ENCODE measurements at regions not wholly inside any gene's neighbourhood (a gene's known extent, or its start where the extent isn't known, plus 50 kb on each side); places are given as distances from the start of the nearest gene placed in this dataset.
"Not testable (repeated sequence)": the region's sequence is repeated elsewhere in the genome, so short reads cannot be mapped to it uniquely, and the experiment has no call there.

- RAD21 ChIA-PET (ENCODE audit: unreplicated experiment): no interaction called here
- Histone ChIP-seq H3K27ac (ENCODE audit: control insufficient read depth, insufficient read depth) (no peak overlapping the region), H3K79me2 (ENCODE audit: control insufficient read depth, insufficient read depth, low read length) (no peaks in the 10 kb centered on the region), H3K9ac (ENCODE audit: control insufficient read depth, insufficient read depth, low read length) (no peak overlapping the region), H3K27me3 (replicated peaks in 1 of 2; ENCODE audit: control insufficient read depth in 2 of 2, insufficient read depth in 2 of 2, low read length in 1 of 2) (no peaks in the 10 kb centered on the region), H3K4me3 (no peak overlapping the region), H3K36me3 (ENCODE audit: control insufficient read depth in 2 of 2, insufficient read depth in 2 of 2, low read length in 1 of 2) (no peaks in the 10 kb centered on the region), H3K4me2 (ENCODE audit: control insufficient read depth, insufficient read depth) (no peak overlapping the region), H3K9me3 (replicated peaks; ENCODE audit: control insufficient read depth, insufficient read depth, low read length) (no peaks in the 10 kb centered on the region), H4K20me1 (ENCODE audit: control insufficient read depth, insufficient read depth) (no peaks in the 10 kb centered on the region), H3K4me1 (ENCODE audit: control insufficient read depth, insufficient read depth, low read length) (no peaks in the 10 kb centered on the region), H2AFZ (ENCODE audit: control insufficient read depth, low read depth, low read length) (no peak overlapping the region)
- no peak for DNase-seq (ENCODE audit: low read depth, low spot score)
- intact Hi-C loops (cut with micrococcal nuclease; ENCODE audit: unreplicated experiment): no loop called here
- CTCF ChIA-PET: no interaction called here
- no peak for FAIRE-seq
- POLR2A ChIA-PET: no interaction called here
- TF ChIP-seq STAT1 (conservative IDR thresholded peaks at IDR 0.05): no peak
- no peak for TF ChIP-seq ATF7 (IDR thresholded peaks at IDR 0.05; ENCODE audit: low read depth)
- BruUV-seq (replicated peaks): no TSS peak
- SMC1A ChIA-PET (ENCODE audit: uncharacterized antibody, unreplicated experiment): interaction anchor here (1.0 kb wide), 1 partner anchor 405 kb away, joined by 3 read pairs; no protein-coding TSS in a partner anchor
- no peak for ATAC-seq
- 35% methylated on average over 5 of the region's 5 CpGs for WGBS (ENCODE audit: insufficient coverage, insufficient replicate concordance, low lambda C conversion rate, missing lambda C conversion rate)
- in situ Hi-C loops (cut with MboI): no loop called here
Observed at GRCh38 chr16:58999762-59000161, 265.6 kb upstream of the GOT2 start.

GRCh38 chr16:58992755-58993154 lies 258.6 kb upstream of the GOT2 start:
- H3K79me2 ChIP-seq (ENCODE audit: control insufficient read depth, insufficient read depth, low read length); H3K9ac ChIP-seq (ENCODE audit: control insufficient read depth, insufficient read depth, low read length); H2AFZ ChIP-seq (ENCODE audit: control insufficient read depth, low read depth, low read length); H3K27me3 ChIP-seq (replicated peaks in 1 of 2; ENCODE audit: control insufficient read depth in 2 of 2, insufficient read depth in 2 of 2, low read length in 1 of 2); ATAC-seq; in situ Hi-C loops (cut with MboI); POLR2A ChIA-PET; H3K9me3 ChIP-seq (replicated peaks; ENCODE audit: control insufficient read depth, insufficient read depth, low read length); RAD21 ChIA-PET (ENCODE audit: unreplicated experiment); H3K4me3 ChIP-seq; H3K27ac ChIP-seq (ENCODE audit: control insufficient read depth, insufficient read depth); H4K20me1 ChIP-seq (ENCODE audit: control insufficient read depth, insufficient read depth); H3K4me1 ChIP-seq (ENCODE audit: control insufficient read depth, insufficient read depth, low read length); DNase-seq (ENCODE audit: low read depth, low spot score); BruUV-seq (replicated peaks); H3K4me2 ChIP-seq (ENCODE audit: control insufficient read depth, insufficient read depth); H3K36me3 ChIP-seq (ENCODE audit: control insufficient read depth in 2 of 2, insufficient read depth in 2 of 2, low read length in 1 of 2); SMC1A ChIA-PET (ENCODE audit: uncharacterized antibody, unreplicated experiment); CTCF ChIA-PET; intact Hi-C loops (cut with micrococcal nuclease; ENCODE audit: unreplicated experiment); FAIRE-seq: not testable (repeated sequence)
- 23% methylated on average over 8 of the region's 8 CpGs for WGBS (ENCODE audit: insufficient coverage, insufficient replicate concordance, low lambda C conversion rate, missing lambda C conversion rate)

GRCh38 chr16:58983181-58983965 lies 249.3 kb upstream of the GOT2 start:
- ATAC-seq; SMC1A ChIA-PET (ENCODE audit: uncharacterized antibody, unreplicated experiment); H3K4me3 ChIP-seq; H3K4me2 ChIP-seq (ENCODE audit: control insufficient read depth, insufficient read depth); RAD21 ChIA-PET (ENCODE audit: unreplicated experiment); DNase-seq (ENCODE audit: low read depth, low spot score); H3K9me3 ChIP-seq (replicated peaks; ENCODE audit: control insufficient read depth, insufficient read depth, low read length); POLR2A ChIA-PET; intact Hi-C loops (cut with micrococcal nuclease; ENCODE audit: unreplicated experiment); in situ Hi-C loops (cut with MboI); H3K27me3 ChIP-seq (replicated peaks in 1 of 2; ENCODE audit: control insufficient read depth in 2 of 2, insufficient read depth in 2 of 2, low read length in 1 of 2); H4K20me1 ChIP-seq (ENCODE audit: control insufficient read depth, insufficient read depth); H3K4me1 ChIP-seq (ENCODE audit: control insufficient read depth, insufficient read depth, low read length); H3K36me3 ChIP-seq (ENCODE audit: control insufficient read depth in 2 of 2, insufficient read depth in 2 of 2, low read length in 1 of 2); FAIRE-seq; H3K27ac ChIP-seq (ENCODE audit: control insufficient read depth, insufficient read depth); H2AFZ ChIP-seq (ENCODE audit: control insufficient read depth, low read depth, low read length); H3K9ac ChIP-seq (ENCODE audit: control insufficient read depth, insufficient read depth, low read length); H3K79me2 ChIP-seq (ENCODE audit: control insufficient read depth, insufficient read depth, low read length); BruUV-seq (replicated peaks): not testable (repeated sequence)
- 55% methylated on average over 18 of the region's 19 CpGs for WGBS (ENCODE audit: insufficient coverage, insufficient replicate concordance, low lambda C conversion rate, missing lambda C conversion rate)
- CTCF ChIA-PET: interaction anchor here (1.3 kb wide), 1 partner anchor 21 kb away, joined by 3 read pairs; no protein-coding TSS in a partner anchor
